Heart left ventricle (tissue), 13 donors: ENCODE measurements at regions not wholly inside any gene's neighbourhood (a gene's known extent, or its start where the extent isn't known, plus 50 kb on each side); places are given as distances from the start of the nearest gene placed in this dataset.

Experiments
- POLR2A ChIP-seq, 2 donors: fragments of 450-650 bp; IDR thresholded peaks; one replicate each; pipeline ENCODE4 v1.6.1; 2017; ENCODE audit warnings: antibody characterized with exemption in 2 of 2, mild to moderate bottlenecking in 2 of 2, moderate library complexity in 2 of 2
- TF ChIP-seq, protein P1 (sequence below), 12 donors: fragments of 200-600 bp; sonication (generic) in 4 of 12; IDR thresholded peaks; one replicate each; pipeline versions ENCODE4 v1.5.0 to v1.8.0; 2018 to 2022; ENCODE audit warnings: antibody characterized with exemption in 12 of 12, mild to moderate bottlenecking in 5 of 12
- donor health status: ischemic (EF 13 %, LVEDD 7.1; RV severe dilation, severe dysfunction).
- donor health status: DM: no; HTN: yes; CAD: no.
- donor health status: DM: no; HTN: no; CAD: no.
- donor health status: ischemic (EF 25% LVEDD 6.9; RV normal size, moderate dysfunction).
- donor health status: ischemic (EF 25% LVEDD 5.7; RV mildly dilated, moderate dysfunction).
- donor health status: ischemic (EF 35%, LVEDD 5.7; RV mildly dilated, moderate dysfunction).
- donor health status: nonischemic (EF 11% LVEDD 7.7; RV severe dilation, severe dysfunction).
- donor health status: DM: yes; HTN: yes; CAD: no.
- donor health status: PGD.
- donor health status: ischemic (EF 29% LVEDD 5.4; RV normal size, mild dysfunction).
- donor health status: nonischemic (EF 23%, LVEDD 6.1; RV moderate dilation, normal function).

DNA sequence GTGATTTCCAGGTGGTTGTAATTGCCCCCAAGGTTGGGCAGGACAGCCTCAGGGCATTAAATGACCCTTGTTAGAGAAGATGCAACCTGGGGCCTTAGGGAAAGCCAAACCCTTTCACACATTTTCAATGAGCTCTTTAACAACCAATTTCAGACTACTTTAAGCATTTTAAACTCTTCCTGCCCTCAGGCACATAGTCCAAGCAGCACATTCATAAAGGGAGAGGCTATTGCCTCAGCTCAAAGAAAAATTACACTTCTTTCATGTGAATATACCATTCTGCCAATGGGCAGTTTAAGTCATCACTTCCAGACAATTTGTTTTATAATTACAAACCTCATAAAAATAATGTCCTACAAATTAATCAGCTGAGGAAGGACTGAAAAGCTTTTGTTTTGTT is 544.5 kb downstream of the NPIPA7 start:
- TF ChIP-seq, protein P1, sequence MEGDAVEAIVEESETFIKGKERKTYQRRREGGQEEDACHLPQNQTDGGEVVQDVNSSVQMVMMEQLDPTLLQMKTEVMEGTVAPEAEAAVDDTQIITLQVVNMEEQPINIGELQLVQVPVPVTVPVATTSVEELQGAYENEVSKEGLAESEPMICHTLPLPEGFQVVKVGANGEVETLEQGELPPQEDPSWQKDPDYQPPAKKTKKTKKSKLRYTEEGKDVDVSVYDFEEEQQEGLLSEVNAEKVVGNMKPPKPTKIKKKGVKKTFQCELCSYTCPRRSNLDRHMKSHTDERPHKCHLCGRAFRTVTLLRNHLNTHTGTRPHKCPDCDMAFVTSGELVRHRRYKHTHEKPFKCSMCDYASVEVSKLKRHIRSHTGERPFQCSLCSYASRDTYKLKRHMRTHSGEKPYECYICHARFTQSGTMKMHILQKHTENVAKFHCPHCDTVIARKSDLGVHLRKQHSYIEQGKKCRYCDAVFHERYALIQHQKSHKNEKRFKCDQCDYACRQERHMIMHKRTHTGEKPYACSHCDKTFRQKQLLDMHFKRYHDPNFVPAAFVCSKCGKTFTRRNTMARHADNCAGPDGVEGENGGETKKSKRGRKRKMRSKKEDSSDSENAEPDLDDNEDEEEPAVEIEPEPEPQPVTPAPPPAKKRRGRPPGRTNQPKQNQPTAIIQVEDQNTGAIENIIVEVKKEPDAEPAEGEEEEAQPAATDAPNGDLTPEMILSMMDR (IDR thresholded peaks at IDR 0.05): no peak
- TF ChIP-seq POLR2A (IDR thresholded peaks at IDR 0.05): no peak
